GM06990 (cell line): ENCODE measurements at regions not wholly inside any gene's neighbourhood (a gene's known extent, or its start where the extent isn't known, plus 50 kb on each side); places are given as distances from the start of the nearest gene placed in this dataset.
A peak's percentile ranks its signal among the peaks of the same experiment; 100 is the strongest.

ENCODE experiments used
- DNase-seq: peaks from one replicate; pipeline ENCODE4 v3.0.0-alpha.2; 2011; ENCODE audit not compliant: insufficient read length; ENCODE audit errors: extremely low read depth
- H3K27me3 ChIP-seq: replicated peaks from 2 replicates; pipeline ENCODE4 v1.6.0; 2011; ENCODE audit warnings: low read length; ENCODE audit not compliant: control insufficient read depth, insufficient read depth
- H3K36me3 ChIP-seq: 2 replicates; pipeline ENCODE4 v1.5.1; 2011; ENCODE audit warnings: low read length; ENCODE audit not compliant: control insufficient read depth, insufficient read depth
- H3K4me3 ChIP-seq: replicated peaks from 2 replicates; pipeline ENCODE4 v1.5.1; 2011; ENCODE audit warnings: low read depth, mild to moderate bottlenecking, control low read depth, low read length
- TF ChIP-seq, protein P1 (sequence below): IDR thresholded peaks from 2 replicates; pipeline ENCODE4 v1.5.1; 2011; ENCODE audit warnings: low read length, control low read depth, mild to moderate bottlenecking, inconsistent platforms; ENCODE audit not compliant: insufficient read depth, poor library complexity, severe bottlenecking

DNA sequence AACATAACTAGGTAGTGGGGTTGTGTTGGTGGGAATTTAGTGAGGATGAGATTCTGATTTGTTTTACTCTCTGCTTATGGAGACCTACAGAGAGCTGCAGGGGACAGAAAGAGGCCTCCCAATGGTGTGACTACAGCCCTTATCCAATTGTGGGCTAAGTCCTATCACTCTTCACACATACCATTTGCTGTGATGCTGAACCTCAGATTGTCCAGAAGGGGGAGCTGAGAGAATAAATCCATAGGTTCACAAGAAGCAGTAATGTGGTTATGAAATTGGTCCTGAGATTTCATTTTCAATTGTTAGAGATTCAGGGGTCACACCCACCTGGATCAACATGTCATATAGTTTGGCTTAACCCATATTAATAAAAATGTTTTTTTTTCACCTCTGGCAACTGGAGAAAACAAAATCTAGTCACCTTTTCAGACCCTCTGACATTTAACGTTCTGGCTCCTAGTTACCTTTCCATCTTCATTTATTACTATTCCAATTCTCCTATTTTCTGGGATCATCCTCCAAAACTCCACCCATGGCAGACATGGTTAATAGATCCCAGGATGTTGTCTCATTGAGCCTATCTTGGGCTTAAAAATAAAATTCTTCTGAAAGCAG lies 53.3 kb upstream of the PTPN5 start:
- TF ChIP-seq, protein P1, sequence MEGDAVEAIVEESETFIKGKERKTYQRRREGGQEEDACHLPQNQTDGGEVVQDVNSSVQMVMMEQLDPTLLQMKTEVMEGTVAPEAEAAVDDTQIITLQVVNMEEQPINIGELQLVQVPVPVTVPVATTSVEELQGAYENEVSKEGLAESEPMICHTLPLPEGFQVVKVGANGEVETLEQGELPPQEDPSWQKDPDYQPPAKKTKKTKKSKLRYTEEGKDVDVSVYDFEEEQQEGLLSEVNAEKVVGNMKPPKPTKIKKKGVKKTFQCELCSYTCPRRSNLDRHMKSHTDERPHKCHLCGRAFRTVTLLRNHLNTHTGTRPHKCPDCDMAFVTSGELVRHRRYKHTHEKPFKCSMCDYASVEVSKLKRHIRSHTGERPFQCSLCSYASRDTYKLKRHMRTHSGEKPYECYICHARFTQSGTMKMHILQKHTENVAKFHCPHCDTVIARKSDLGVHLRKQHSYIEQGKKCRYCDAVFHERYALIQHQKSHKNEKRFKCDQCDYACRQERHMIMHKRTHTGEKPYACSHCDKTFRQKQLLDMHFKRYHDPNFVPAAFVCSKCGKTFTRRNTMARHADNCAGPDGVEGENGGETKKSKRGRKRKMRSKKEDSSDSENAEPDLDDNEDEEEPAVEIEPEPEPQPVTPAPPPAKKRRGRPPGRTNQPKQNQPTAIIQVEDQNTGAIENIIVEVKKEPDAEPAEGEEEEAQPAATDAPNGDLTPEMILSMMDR, result peak; percentile 81
- no peak overlapping the region for H3K4me3 ChIP-seq
- H3K36me3 ChIP-seq, result no peaks in the 10 kb centered on the region
- no peak for DNase-seq
- H3K27me3 ChIP-seq, result no peaks in the 10 kb centered on the region
